ENCODE measurements at regions not wholly inside any gene's neighbourhood (a gene's known extent, or its start where the extent isn't known, plus 50 kb on each side); places are given as distances from the start of the nearest gene placed in this dataset.

- no peak for TF ChIP-seq POLR2AphosphoS5 (IDR thresholded peaks at IDR 0.05; ENCODE audit: low read depth, low read length)
- no peak for TF ChIP-seq POLR2A (IDR thresholded peaks at IDR 0.05; ENCODE audit: low read depth, low read length)
These were observed 128.2 kb upstream of the ZBED5 start for GRCh38 chr11:10986006-10986405.
